ENCODE measurements at regions not wholly inside any gene's neighbourhood (a gene's known extent, or its start where the extent isn't known, plus 50 kb on each side); places are given as distances from the start of the nearest gene placed in this dataset.

- DNase-seq: no peak
- Histone ChIP-seq H3K4me3 (no peak overlapping the region), H3K9me3 (peaks cover 0 to 8% of the 10 kb centered on the region in 2 donors), H3K27ac (peak overlapping the region; percentile 0 to 41 (median 32)), H3K4me1 (peaks cover 4 to 44% (median 25%) of the 10 kb centered on the region in 4 donors), H3K27me3 (no peaks in the 10 kb centered on the region), H3K36me3 (no peaks in the 10 kb centered on the region)
- intact Hi-C loops (cut with DNase I; ENCODE audit: low total_unique reads): no loop called here
- in situ Hi-C loops (cut with MboI; ENCODE audit: low pct_ligation_motif_present in 1 of 4, low pct_unique_long_range_greater_than_20kb in 1 of 4, low sequenced_read_pairs in 3 of 4): no loop called here
- 84% methylated on average over 19 of the region's 19 CpGs; no CpG with 5 or more reads in 1 of the 2 donors for WGBS, 2 donors (ENCODE audit: low coverage in 1 of 2)
- no peak for TF ChIP-seq POLR2AphosphoS5 (IDR thresholded peaks at IDR 0.05)
- TF ChIP-seq EP300 (IDR thresholded peaks at IDR 0.05; ENCODE audit: low read depth): no peak
- no peak for TF ChIP-seq CTCF (IDR thresholded peaks at IDR 0.05)
- TF ChIP-seq POLR2A (IDR thresholded peaks at IDR 0.05): no peak
Measured at GRCh38 chr2:8535821-8536685, 145.8 kb upstream of the ID2 start.

GRCh38 chr2:8536686-8537561 is 144.9 kb upstream of the ID2 start:
- Histone ChIP-seq H3K27ac (peak overlapping the region in 1 of 4 donors; percentile 0), H3K9me3 (peaks cover 0 to 1% of the 10 kb centered on the region in 2 donors), H3K4me3 (no peak overlapping the region), H3K36me3 (no peaks in the 10 kb centered on the region), H3K27me3 (no peaks in the 10 kb centered on the region), H3K4me1 (peaks cover 4 to 44% (median 25%) of the 10 kb centered on the region in 4 donors)
- no peak for DNase-seq
- 80 to 85% methylated on average over 2 to 16 of the region's 16 CpGs for WGBS, 2 donors (ENCODE audit: low coverage in 1 of 2)
- intact Hi-C loops (cut with DNase I; ENCODE audit: low total_unique reads) (no loop called here), in situ Hi-C loops (cut with MboI; ENCODE audit: low pct_ligation_motif_present in 1 of 4, low pct_unique_long_range_greater_than_20kb in 1 of 4, low sequenced_read_pairs in 3 of 4) (no loop called here)
- TF ChIP-seq POLR2A (IDR thresholded peaks at IDR 0.05): no peak
- TF ChIP-seq POLR2AphosphoS5 (IDR thresholded peaks at IDR 0.05): no peak
- TF ChIP-seq CTCF (IDR thresholded peaks at IDR 0.05): no peak
- TF ChIP-seq EP300 (IDR thresholded peaks at IDR 0.05; ENCODE audit: low read depth): no peak

- intact Hi-C loops (cut with DNase I; ENCODE audit: low total_unique reads): no loop called here
- no peaks in the 10 kb centered on the region for H3K36me3 ChIP-seq
- no peak overlapping the region for H3K27ac ChIP-seq
- TF ChIP-seq POLR2AphosphoS5 (IDR thresholded peaks at IDR 0.05) (no peak), CTCF (IDR thresholded peaks at IDR 0.05) (no peak), EP300 (IDR thresholded peaks at IDR 0.05; ENCODE audit: low read depth) (no peak), POLR2A (IDR thresholded peaks at IDR 0.05) (no peak)
- H3K27me3 ChIP-seq: no peaks in the 10 kb centered on the region
- H3K9me3 ChIP-seq: no peaks in the 10 kb centered on the region
- H3K4me3 ChIP-seq: no peak overlapping the region
- WGBS, 2 donors (ENCODE audit: low coverage in 1 of 2): 70% methylated on average over 4 of the region's 4 CpGs; no CpG with 5 or more reads in 1 of the 2 donors
- in situ Hi-C loops (cut with MboI; ENCODE audit: low pct_ligation_motif_present in 1 of 4, low pct_unique_long_range_greater_than_20kb in 1 of 4, low sequenced_read_pairs in 3 of 4): no loop called here
- no peak for DNase-seq
- peaks cover 4 to 44% (median 25%) of the 10 kb centered on the region in 4 donors for H3K4me1 ChIP-seq
Measured at GRCh38 chr2:8537562-8538155, 144.2 kb upstream of the ID2 start.

GRCh38 chr2:8538531-8538930 is 143.3 kb upstream of the ID2 start:
- in situ Hi-C loops (cut with MboI; ENCODE audit: low pct_ligation_motif_present in 1 of 4, low pct_unique_long_range_greater_than_20kb in 1 of 4, low sequenced_read_pairs in 3 of 4) (no loop called here), intact Hi-C loops (cut with DNase I; ENCODE audit: low total_unique reads) (no loop called here)
- peak overlapping the region in 1 of 4 donors; percentile 55 for H3K27ac ChIP-seq
- H3K9me3 ChIP-seq: no peaks in the 10 kb centered on the region
- no peaks in the 10 kb centered on the region for H3K27me3 ChIP-seq
- TF ChIP-seq POLR2A (IDR thresholded peaks at IDR 0.05) (no peak), EP300 (IDR thresholded peaks at IDR 0.05; ENCODE audit: low read depth) (no peak), POLR2AphosphoS5 (IDR thresholded peaks at IDR 0.05) (no peak), CTCF (IDR thresholded peaks at IDR 0.05) (no peak)
- whole genome bisulfite sequencing, 2 donors (ENCODE audit: low coverage in 1 of 2): 83% methylated on average over 9 of the region's 9 CpGs; no CpG with 5 or more reads in 1 of the 2 donors
- no peak for DNase-seq
- H3K36me3 ChIP-seq: no peaks in the 10 kb centered on the region
- H3K4me3 ChIP-seq: no peak overlapping the region
- peaks cover 8 to 47% (median 25%) of the 10 kb centered on the region in 4 donors for H3K4me1 ChIP-seq
